Activated T-cell treated with anti-CD3 and anti-CD28 coated beads, Interleukin-2, amount 50 U/mL, for 24 hours (primary cell): ENCODE measurements at regions not wholly inside any gene's neighbourhood (a gene's known extent, or its start where the extent isn't known, plus 50 kb on each side); places are given as distances from the start of the nearest gene placed in this dataset.

Source experiments
- DNase-seq: peaks from one replicate; pipeline ENCODE4 v3.0.0-alpha.2; 2020
- H3K27ac Mint-ChIP-seq: 2 replicates; pipeline ENCODE4 v1.8.0; 2020; ENCODE audit warnings: mild to moderate bottlenecking, mixed read lengths
- H3K27me3 Mint-ChIP-seq: 2 replicates; pipeline ENCODE4 v1.8.0; 2020; ENCODE audit warnings: mixed read lengths
- H3K36me3 Mint-ChIP-seq: 2 replicates; pipeline ENCODE4 v1.8.0; 2020; ENCODE audit warnings: low read depth, mixed read lengths
- H3K4me1 Mint-ChIP-seq: 2 replicates; pipeline ENCODE4 v1.8.0; 2020; ENCODE audit warnings: low read depth, mixed read lengths
- H3K4me3 Mint-ChIP-seq: 2 replicates; pipeline ENCODE4 v1.8.0; 2020; ENCODE audit warnings: mild to moderate bottlenecking, moderate library complexity, mixed read lengths
- H3K9me3 Mint-ChIP-seq: 2 replicates; pipeline ENCODE4 v1.8.0; 2020; ENCODE audit warnings: mixed read lengths

GRCh38 chr18:67290421-67290820 lies 226.1 kb downstream of the DSEL start:
- Mint-ChIP-seq H3K4me1 (no peaks in the 10 kb centered on the region), H3K4me3 (no peak overlapping the region)
- DNase-seq: no peak

GRCh38 chr18:67285583-67285982 lies 230.9 kb downstream of the DSEL start:
- no peaks in the 10 kb centered on the region for H3K4me1 Mint-ChIP-seq
- no peaks in the 10 kb centered on the region for H3K36me3 Mint-ChIP-seq
- H3K27ac Mint-ChIP-seq: no peak overlapping the region
- no peak for DNase-seq
- no peaks in the 10 kb centered on the region for H3K27me3 Mint-ChIP-seq
- no peak overlapping the region for H3K4me3 Mint-ChIP-seq
- H3K9me3 Mint-ChIP-seq: no peaks in the 10 kb centered on the region

More at GRCh38 chr18:67290421-67290820, 226.1 kb downstream of the DSEL start:
- no peak overlapping the region for H3K27ac Mint-ChIP-seq
- H3K9me3 Mint-ChIP-seq: no peaks in the 10 kb centered on the region
- H3K36me3 Mint-ChIP-seq: no peaks in the 10 kb centered on the region
- H3K27me3 Mint-ChIP-seq: no peaks in the 10 kb centered on the region

GRCh38 chr18:67282796-67283195 lies 233.7 kb downstream of the DSEL start:
- Mint-ChIP-seq H3K4me1 (no peaks in the 10 kb centered on the region), H3K4me3 (no peak overlapping the region)

GRCh38 chr18:67281746-67282145 lies 234.8 kb downstream of the DSEL start:
- H3K27ac Mint-ChIP-seq: no peak overlapping the region

More at GRCh38 chr18:67282796-67283195, 233.7 kb downstream of the DSEL start:
- H3K27ac Mint-ChIP-seq: no peak overlapping the region
- H3K27me3 Mint-ChIP-seq: no peaks in the 10 kb centered on the region
- DNase-seq: no peak
- no peaks in the 10 kb centered on the region for H3K9me3 Mint-ChIP-seq
- H3K36me3 Mint-ChIP-seq: no peaks in the 10 kb centered on the region

GRCh38 chr18:67280486-67281242 lies 235.9 kb downstream of the DSEL start:
- Mint-ChIP-seq H3K9me3 (no peaks in the 10 kb centered on the region), H3K4me1 (no peaks in the 10 kb centered on the region), H3K27me3 (no peaks in the 10 kb centered on the region), H3K4me3 (no peak overlapping the region), H3K27ac (no peak overlapping the region), H3K36me3 (no peaks in the 10 kb centered on the region)
- DNase-seq: no peak

More at GRCh38 chr18:67281746-67282145, 234.8 kb downstream of the DSEL start:
- Mint-ChIP-seq H3K4me1 (no peaks in the 10 kb centered on the region), H3K9me3 (no peaks in the 10 kb centered on the region), H3K4me3 (no peak overlapping the region), H3K27me3 (no peaks in the 10 kb centered on the region), H3K36me3 (no peaks in the 10 kb centered on the region)
- no peak for DNase-seq

GRCh38 chr18:67279988-67280387 lies 236.5 kb downstream of the DSEL start:
- Mint-ChIP-seq H3K27ac (no peak overlapping the region), H3K4me3 (no peak overlapping the region), H3K4me1 (no peaks in the 10 kb centered on the region), H3K27me3 (peaks cover 3% of the 10 kb centered on the region), H3K9me3 (no peaks in the 10 kb centered on the region), H3K36me3 (no peaks in the 10 kb centered on the region)
- no peak for DNase-seq

GRCh38 chr18:67278984-67279383 lies 237.5 kb downstream of the DSEL start:
- DNase-seq: no peak
- no peaks in the 10 kb centered on the region for H3K9me3 Mint-ChIP-seq
- no peaks in the 10 kb centered on the region for H3K4me1 Mint-ChIP-seq
- H3K4me3 Mint-ChIP-seq: no peak overlapping the region
- peaks cover 3% of the 10 kb centered on the region for H3K27me3 Mint-ChIP-seq
- no peak overlapping the region for H3K27ac Mint-ChIP-seq
- H3K36me3 Mint-ChIP-seq: no peaks in the 10 kb centered on the region

- H3K36me3 Mint-ChIP-seq: no peaks in the 10 kb centered on the region
- no peaks in the 10 kb centered on the region for H3K4me1 Mint-ChIP-seq
- H3K9me3 Mint-ChIP-seq: no peaks in the 10 kb centered on the region
- no peak overlapping the region for H3K27ac Mint-ChIP-seq
- no peak overlapping the region for H3K4me3 Mint-ChIP-seq
- peaks cover 3% of the 10 kb centered on the region for H3K27me3 Mint-ChIP-seq
- DNase-seq: no peak
These were observed 239.9 kb downstream of the DSEL start for GRCh38 chr18:67276638-67277037.

GRCh38 chr18:67273288-67273687 lies 243.2 kb downstream of the DSEL start:
- no peak for DNase-seq
- H3K9me3 Mint-ChIP-seq: no peaks in the 10 kb centered on the region
- H3K4me3 Mint-ChIP-seq: no peak overlapping the region
- peaks cover 16% of the 10 kb centered on the region for H3K4me1 Mint-ChIP-seq
- H3K36me3 Mint-ChIP-seq: no peaks in the 10 kb centered on the region
- no peak overlapping the region for H3K27ac Mint-ChIP-seq
- H3K27me3 Mint-ChIP-seq: peaks cover 3% of the 10 kb centered on the region

GRCh38 chr18:67269206-67269605 lies 247.3 kb downstream of the DSEL start:
- Mint-ChIP-seq H3K27me3 (no peaks in the 10 kb centered on the region), H3K4me3 (no peak overlapping the region), H3K9me3 (no peaks in the 10 kb centered on the region), H3K36me3 (no peaks in the 10 kb centered on the region), H3K4me1 (peaks cover 47% of the 10 kb centered on the region), H3K27ac (no peak overlapping the region)
- DNase-seq: no peak

GRCh38 chr18:67268530-67268929 lies 248.0 kb downstream of the DSEL start:
- H3K4me3 Mint-ChIP-seq: no peak overlapping the region

GRCh38 chr18:67266246-67267237 lies 250.0 kb downstream of the DSEL start:
- DNase-seq: no peak
- Mint-ChIP-seq H3K4me3 (no peak overlapping the region), H3K27ac (no peak overlapping the region), H3K36me3 (no peaks in the 10 kb centered on the region), H3K9me3 (no peaks in the 10 kb centered on the region), H3K27me3 (no peaks in the 10 kb centered on the region), H3K4me1 (peaks cover 59% of the 10 kb centered on the region)

More at GRCh38 chr18:67268530-67268929, 248.0 kb downstream of the DSEL start:
- Mint-ChIP-seq H3K27me3 (no peaks in the 10 kb centered on the region), H3K36me3 (no peaks in the 10 kb centered on the region), H3K4me1 (peaks cover 47% of the 10 kb centered on the region), H3K27ac (no peak overlapping the region), H3K9me3 (no peaks in the 10 kb centered on the region)
- no peak for DNase-seq

GRCh38 chr18:67265464-67266245 lies 250.9 kb downstream of the DSEL start:
- H3K27me3 Mint-ChIP-seq: no peaks in the 10 kb centered on the region
- no peak overlapping the region for H3K4me3 Mint-ChIP-seq
- H3K27ac Mint-ChIP-seq: no peak overlapping the region
- H3K36me3 Mint-ChIP-seq: no peaks in the 10 kb centered on the region
- no peak for DNase-seq
- H3K4me1 Mint-ChIP-seq: peaks cover 66% of the 10 kb centered on the region
- no peaks in the 10 kb centered on the region for H3K9me3 Mint-ChIP-seq

- no peak for DNase-seq
- Mint-ChIP-seq H3K9me3 (no peaks in the 10 kb centered on the region), H3K4me3 (no peak overlapping the region), H3K27me3 (peaks cover 3% of the 10 kb centered on the region), H3K36me3 (no peaks in the 10 kb centered on the region), H3K27ac (no peak overlapping the region), H3K4me1 (peaks cover 44% of the 10 kb centered on the region)
These were observed 254.5 kb downstream of the DSEL start for GRCh38 chr18:67261931-67262552.
